Neural cell (in vitro differentiated cells): ENCODE measurements at regions not wholly inside any gene's neighbourhood (a gene's known extent, or its start where the extent isn't known, plus 50 kb on each side); places are given as distances from the start of the nearest gene placed in this dataset.

Source experiments
- CTCF ChIP-seq: fragments of 450-650 bp; IDR thresholded peaks from 2 replicates; pipeline ENCODE4 v1.5.1; 2014; ENCODE audit warnings: antibody characterized with exemption, mild to moderate bottlenecking, moderate library complexity; ENCODE audit not compliant: poor library complexity, severe bottlenecking
- EZH2 ChIP-seq: fragments of 200-600, 300-800 bp; shearing (Covaris generic), sonication (generic); IDR thresholded peaks from 2 replicates; pipeline ENCODE4 v1.6.1; 2014; ENCODE audit warnings: antibody characterized with exemption, low read length, borderline replicate concordance, mild to moderate bottlenecking; ENCODE audit not compliant: insufficient read depth, poor library complexity, severe bottlenecking
- MXI1 ChIP-seq: fragments of 450-650 bp; conservative IDR thresholded peaks from 2 replicates; pipeline ENCODE4 v1.6.1; 2014; ENCODE audit warnings: antibody characterized with exemption, mild to moderate bottlenecking; ENCODE audit not compliant: poor library complexity, severe bottlenecking
- POLR2AphosphoS5 ChIP-seq: IDR thresholded peaks from 2 replicates; pipeline ENCODE4 v1.6.1; 2012
- REST ChIP-seq: IDR thresholded peaks from 2 replicates; pipeline ENCODE4 v1.6.1; 2012; ENCODE audit warnings: borderline replicate concordance
- TAF1 ChIP-seq: IDR thresholded peaks from 2 replicates; pipeline ENCODE4 v1.6.1; 2012; ENCODE audit warnings: low read depth

GRCh38 chr17:77590951-77591735, 367.4 kb upstream of the TNRC6C start:
- TF ChIP-seq TAF1 (no peak), MXI1 (no peak), EZH2 (no peak), CTCF (no peak), REST (no peak), POLR2AphosphoS5 (no peak)
